Superior temporal gyrus (tissue), 1 donor: ENCODE measurements at regions not wholly inside any gene's neighbourhood (a gene's known extent, or its start where the extent isn't known, plus 50 kb on each side); places are given as distances from the start of the nearest gene placed in this dataset.
"Not testable (repeated sequence)": the region's sequence is repeated elsewhere in the genome, so short reads cannot be mapped to it uniquely, and the experiment has no call there.

Experiments used
- DNase-seq: peaks from one replicate; pipeline ENCODE4 v3.0.0-alpha.2; 2016; ENCODE audit errors: extremely low spot score

- DNase-seq, result no peak
Measured at GRCh38 chr22:47628477-47629272, 866.2 kb downstream of the TBC1D22A start.

DNA sequence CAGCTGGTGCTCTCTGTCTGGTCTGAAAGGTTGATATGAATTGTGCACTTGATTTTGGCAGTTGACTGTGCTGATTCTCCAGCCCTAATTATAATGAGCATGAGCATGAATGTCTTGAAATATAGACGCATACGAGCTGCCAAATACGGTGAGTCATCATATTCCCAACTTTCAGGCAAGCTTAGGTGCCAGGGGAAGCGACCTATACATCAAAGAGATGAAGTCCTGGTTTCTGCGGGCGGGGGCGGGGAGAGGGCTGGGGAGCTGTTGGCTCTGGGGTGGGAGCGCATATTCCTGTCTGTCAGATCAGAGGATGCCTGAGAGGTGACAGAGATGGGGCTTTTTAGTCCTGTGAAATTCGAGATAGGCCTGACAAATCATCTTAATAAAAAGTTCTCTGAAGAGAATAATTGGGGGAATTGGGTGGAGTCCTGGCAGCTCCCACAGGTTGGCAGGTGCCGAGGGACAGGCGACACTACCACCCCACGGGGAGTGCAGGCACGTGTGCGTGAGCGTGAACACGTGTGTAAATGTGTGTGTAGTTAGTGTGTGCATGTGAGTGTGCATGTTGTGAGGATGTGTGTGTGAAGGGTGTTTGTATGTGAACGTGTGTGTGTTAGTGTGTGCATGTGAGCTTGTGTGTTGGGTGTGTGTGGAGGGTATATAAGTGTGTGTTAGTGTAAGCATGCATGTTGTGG lies 865.3 kb downstream of the TBC1D22A start:
- DNase-seq, result peak; percentile 23

DNA sequence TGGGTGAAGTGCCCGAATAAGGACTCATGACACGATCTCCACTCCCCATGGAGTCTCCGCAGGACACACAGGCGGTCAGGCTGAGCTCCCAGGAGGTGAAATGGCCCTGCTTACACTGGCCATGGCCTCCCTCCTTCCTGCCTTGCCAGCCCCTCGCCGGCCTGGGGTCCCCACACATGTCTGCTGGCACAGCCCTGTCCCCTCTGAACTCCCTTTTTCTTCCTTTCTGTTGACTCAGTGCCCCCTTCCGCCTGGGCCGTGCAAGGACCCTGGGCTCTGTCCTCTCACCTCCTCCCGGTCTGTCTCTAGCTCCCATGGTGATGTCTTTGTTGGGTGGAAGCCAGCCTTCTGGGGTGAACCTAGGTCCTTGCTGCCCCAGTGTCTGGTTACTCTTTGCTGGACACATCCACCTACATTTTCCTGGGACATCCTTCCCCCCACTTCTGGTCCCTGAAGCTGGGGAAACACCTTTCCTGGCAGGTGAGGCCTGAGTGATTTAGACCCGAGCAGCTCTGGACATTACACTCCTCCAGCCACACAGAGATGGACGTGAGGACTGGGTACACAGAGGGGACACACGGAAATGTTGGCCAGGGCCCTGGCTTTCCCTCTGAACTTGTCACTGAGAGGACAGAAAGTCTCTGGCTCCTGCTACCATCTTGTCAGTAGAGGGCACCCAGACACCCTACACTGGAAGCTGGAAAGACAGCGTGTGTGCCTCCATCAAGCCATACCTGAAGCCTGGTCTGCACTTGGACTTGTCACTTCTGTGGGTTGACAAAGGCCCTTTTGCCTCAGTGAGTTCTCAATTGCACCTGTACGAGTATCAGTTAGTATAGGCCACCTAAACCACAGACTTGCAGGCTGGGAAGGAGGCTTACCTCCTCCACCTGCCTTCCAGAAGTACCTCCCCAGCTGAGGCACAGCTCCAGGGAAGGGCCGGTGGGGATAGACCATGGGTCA lies 864.3 kb downstream of the TBC1D22A start:
- no peak for DNase-seq

DNA sequence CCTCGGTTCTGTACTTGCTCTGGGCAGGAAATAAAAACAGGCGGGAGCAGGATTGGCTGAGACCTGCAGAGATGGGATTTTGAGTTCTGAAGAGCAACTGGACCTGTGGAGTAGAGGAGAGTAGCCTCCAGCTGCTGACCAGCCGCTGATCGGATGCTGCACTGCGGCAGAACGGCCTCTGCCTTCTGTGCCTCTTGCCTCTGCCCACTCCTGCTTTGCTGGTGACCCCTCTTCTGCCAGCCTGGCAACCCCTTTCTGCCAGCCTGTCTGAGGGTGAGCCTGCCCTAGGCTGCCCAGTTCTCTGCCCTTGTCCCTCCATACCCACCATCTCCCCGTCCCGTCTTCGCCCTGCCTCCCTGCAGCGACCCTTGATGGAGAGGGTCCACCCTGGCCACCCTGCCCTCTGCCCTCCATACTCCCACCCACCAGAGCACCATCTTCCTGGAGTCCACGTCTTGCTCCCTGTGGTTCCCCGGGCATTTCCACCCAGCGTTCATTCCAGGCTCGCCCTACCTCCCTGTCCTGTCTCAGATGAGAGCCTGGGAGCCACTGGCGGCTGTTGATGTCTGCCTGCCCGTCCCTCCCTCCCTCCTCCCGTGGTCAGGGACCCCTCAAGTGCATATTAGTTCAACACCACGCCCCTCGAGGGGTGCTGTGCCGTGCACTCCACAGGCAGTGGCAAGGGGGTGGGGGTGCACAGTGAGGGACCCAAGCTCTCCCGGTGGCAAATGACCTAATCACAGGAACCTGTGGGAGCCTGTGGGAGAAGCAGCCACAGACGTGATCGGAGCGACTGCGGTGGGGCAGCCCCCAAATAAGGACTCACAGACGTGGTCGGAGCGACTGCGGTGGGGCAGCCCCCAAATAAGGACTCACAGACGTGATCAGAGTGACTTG lies 863.3 kb downstream of the TBC1D22A start:
- no peak for DNase-seq

DNA sequence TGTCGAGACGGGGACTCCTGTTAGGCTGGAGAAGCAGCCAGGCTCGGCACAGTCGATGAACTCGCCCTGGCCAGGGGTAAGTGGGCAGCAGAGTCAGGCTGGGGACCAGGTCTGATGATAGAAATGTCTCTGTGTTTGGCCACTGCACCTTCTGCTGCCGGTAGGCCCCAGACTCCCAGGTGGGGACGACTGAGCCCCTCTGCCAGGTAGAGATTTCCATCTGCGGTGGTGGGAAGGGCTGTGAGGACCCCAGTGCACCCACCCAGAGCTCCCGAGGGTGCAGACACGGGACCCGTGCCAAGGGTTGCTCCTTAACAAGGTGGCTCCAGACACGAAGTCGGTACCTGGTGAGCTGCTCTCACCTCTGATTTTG lies 862.5 kb downstream of the TBC1D22A start:
- DNase-seq, result no peak

DNA sequence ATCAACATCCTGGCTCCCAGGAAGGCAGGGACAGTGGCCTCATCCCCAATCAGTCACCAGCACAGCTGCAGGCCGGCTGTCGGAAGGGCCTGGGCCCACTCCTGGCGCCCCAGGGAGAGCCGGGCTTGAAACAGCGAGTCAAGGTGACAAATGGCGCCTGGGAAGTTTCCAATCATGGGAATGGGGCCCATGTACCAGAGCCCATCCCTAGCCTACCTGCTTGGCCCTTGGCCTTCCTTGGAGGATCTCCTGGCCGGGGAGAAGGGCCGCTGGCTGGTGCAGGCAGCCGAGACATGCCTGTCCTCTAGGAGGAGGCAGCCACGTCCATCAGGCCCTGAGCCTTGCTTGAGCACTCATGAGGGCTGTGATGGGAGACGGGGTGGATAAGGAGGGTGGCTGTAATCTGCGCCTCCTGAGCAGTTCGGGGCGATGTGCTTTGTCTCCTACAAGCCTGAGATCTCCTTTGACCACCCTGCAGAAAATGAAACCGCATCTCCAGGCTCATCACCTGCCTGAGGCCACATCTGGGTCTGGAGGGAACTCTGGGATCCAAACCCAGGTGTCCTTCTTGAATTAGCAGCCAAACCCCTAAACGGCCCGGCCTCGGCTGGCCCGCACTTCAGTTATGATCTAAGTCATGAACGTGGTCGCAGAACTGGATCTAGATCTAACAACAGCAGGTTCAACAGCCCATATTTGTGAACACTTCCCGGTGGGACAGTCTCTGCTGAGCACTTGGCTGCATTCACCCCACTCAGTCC lies 862.0 kb downstream of the TBC1D22A start:
- DNase-seq, result no peak

DNA sequence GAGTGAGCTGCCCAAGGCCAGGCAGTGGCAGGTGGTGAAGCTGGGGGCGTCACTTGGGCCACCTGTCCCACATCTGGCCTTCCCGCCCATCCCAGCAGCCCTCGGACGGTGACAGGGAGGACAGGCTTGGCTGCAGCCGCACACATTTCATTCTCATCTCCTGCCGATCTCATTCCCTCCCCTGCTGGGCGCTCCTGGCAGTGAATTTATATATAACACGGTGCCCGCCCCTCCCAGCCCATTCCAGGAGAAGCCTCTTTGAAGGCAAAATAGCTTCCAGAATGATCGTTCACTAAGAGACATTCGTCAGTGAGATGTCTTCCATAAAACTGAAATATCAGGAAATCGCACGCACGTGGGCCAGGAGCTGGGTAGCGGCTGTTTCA lies 861.3 kb downstream of the TBC1D22A start:
- DNase-seq, result no peak

GRCh38 chr22:47623066-47623762 lies 860.8 kb downstream of the TBC1D22A start:
- DNase-seq, result no peak

GRCh38 chr22:47622541-47622940 lies 860.1 kb downstream of the TBC1D22A start:
- DNase-seq, result no peak

- no peak for DNase-seq
Measured at GRCh38 chr22:47621253-47621652, 858.8 kb downstream of the TBC1D22A start.

DNA sequence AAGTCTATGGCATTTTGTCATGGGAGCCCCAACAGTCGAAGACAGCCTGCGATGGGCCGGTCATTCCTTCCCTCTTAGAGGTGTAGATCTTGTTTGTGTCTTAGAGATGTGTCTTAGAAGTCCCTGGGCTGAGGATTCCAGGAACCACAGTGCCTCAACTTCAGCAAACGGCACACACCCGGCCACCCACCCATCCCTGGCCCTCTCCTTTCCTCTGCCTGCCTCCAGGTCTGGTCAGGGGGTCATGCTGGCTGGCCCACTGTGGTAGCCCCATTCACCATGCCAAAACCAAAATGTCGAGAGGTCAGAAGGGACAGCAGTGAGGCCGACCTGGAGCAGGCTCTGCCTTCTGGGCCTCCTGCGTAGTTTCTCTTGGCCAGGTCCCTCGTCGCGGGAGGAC lies 857.9 kb downstream of the TBC1D22A start:
- DNase-seq, result no peak

DNA sequence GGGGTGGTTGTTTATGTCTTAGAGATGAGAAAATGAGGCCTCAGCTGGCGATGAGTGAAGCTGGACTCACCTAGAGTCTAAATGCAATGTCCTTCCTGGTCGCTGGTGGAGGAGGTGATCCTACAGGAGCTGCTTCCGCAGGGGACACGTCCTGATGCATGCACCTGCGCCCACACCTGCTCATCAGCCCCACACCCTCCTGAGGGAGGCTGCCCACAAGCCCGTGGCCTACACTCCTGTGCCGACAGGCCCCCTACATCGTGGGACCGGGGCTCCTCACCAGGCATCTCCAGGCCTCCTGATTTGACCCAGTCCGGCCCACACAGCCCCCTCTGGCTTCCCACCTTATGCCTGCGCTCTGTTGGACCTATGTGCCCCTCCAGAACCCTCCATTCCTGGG lies 857.2 kb downstream of the TBC1D22A start:
- DNase-seq, result no peak

- DNase-seq, result no peak
Measured at GRCh38 chr22:47618180-47619010, 855.9 kb downstream of the TBC1D22A start.

- DNase-seq, result no peak
Measured at GRCh38 chr22:47617186-47617585, 854.7 kb downstream of the TBC1D22A start.

DNA sequence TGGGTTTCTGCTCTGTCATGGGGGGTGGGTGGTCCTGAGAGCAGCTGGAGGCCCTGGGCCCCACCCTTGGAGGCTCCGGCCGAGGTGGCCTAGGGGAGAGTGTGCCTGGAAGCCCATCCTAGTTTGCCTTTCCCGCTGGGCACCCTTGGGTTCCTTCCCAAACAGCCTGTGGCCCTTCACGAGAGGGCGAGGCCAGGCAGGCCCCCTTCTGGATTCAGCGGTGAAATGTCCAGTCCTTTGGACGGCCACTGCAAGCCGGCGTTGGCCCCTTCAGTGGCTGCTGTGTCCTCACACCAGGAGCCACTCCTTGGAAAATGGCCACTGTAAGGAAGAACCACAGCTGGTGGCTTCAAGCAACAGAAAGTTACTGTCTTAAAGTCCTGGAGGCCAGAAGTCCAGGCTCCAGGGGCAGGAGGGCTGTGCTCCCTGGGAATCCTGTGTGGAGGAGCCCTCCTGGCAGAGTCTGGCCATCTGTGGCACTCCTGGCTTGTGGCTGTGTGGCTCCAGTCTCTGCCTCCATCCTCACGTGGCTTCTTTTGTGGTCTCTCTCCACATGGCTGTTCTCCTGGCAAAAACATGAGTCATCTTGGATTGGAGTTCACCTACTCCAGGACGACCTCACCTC lies 854.1 kb downstream of the TBC1D22A start:
- DNase-seq, result no peak

- DNase-seq, result no peak
Measured at GRCh38 chr22:47615051-47615450, 852.6 kb downstream of the TBC1D22A start.

- no peak for DNase-seq
Measured at GRCh38 chr22:47613606-47614350, 851.3 kb downstream of the TBC1D22A start.

DNA sequence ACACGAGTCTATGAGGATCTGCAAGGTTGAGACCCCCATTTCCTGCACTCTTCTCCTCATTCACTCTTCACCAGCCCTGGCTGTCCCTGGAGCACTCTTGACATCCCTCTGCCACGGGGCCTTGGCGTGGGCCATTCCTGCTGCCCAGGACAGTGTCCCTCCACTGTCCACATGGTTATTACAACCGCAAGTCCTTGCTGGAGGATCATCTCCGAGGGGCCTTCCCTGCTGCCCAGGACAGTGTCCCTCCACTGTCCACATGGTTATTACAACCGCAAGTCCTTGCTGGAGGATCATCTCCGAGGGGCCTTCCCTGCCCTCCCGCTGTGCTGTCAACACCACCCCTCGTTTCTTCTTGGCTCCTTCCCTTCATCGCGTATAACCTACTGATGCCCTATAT lies 850.7 kb downstream of the TBC1D22A start:
- not testable (repeated sequence) for DNase-seq
